GM23338 (cell line): ENCODE measurements at regions not wholly inside any gene's neighbourhood (a gene's known extent, or its start where the extent isn't known, plus 50 kb on each side); places are given as distances from the start of the nearest gene placed in this dataset.

Source experiments
- EZH2 ChIP-seq: fragments of 200-600 bp; sonication (generic); IDR thresholded peaks from one replicate; pipeline ENCODE4 v1.8.0; 2017; ENCODE audit warnings: antibody characterized with exemption, mild to moderate bottlenecking, low read depth; ENCODE audit not compliant: unreplicated experiment
- EZH2phosphoT487 ChIP-seq: fragments of 200-600 bp; sonication (generic); IDR thresholded peaks from one replicate; pipeline ENCODE4 v1.8.1; 2018; ENCODE audit warnings: antibody characterized with exemption; ENCODE audit not compliant: unreplicated experiment
- POLR2AphosphoS5 ChIP-seq: IDR thresholded peaks from 2 replicates; pipeline ENCODE4 v1.6.1; 2016; ENCODE audit warnings: antibody characterized with exemption, low read depth
- REST ChIP-seq: IDR thresholded peaks from one replicate; pipeline ENCODE4 v1.6.1; 2018; ENCODE audit warnings: antibody characterized with exemption; ENCODE audit not compliant: unreplicated experiment
- STAT1 ChIP-seq: IDR thresholded peaks from one replicate; pipeline ENCODE4 v1.6.1; 2016; ENCODE audit warnings: antibody characterized with exemption; ENCODE audit not compliant: unreplicated experiment
- TF ChIP-seq, protein P1 (sequence below), 2 experiments: fragments of 200-600 bp in 1 of 2; sonication (generic) in 1 of 2; conservative IDR thresholded peaks; 2 replicates each; pipeline versions ENCODE4 v1.5.1 to v1.6.1; 2016 to 2017; ENCODE audit warnings: antibody characterized with exemption in 2 of 2, low read depth in 2 of 2, mild to moderate bottlenecking in 2 of 2, moderate library complexity in 1 of 2

DNA sequence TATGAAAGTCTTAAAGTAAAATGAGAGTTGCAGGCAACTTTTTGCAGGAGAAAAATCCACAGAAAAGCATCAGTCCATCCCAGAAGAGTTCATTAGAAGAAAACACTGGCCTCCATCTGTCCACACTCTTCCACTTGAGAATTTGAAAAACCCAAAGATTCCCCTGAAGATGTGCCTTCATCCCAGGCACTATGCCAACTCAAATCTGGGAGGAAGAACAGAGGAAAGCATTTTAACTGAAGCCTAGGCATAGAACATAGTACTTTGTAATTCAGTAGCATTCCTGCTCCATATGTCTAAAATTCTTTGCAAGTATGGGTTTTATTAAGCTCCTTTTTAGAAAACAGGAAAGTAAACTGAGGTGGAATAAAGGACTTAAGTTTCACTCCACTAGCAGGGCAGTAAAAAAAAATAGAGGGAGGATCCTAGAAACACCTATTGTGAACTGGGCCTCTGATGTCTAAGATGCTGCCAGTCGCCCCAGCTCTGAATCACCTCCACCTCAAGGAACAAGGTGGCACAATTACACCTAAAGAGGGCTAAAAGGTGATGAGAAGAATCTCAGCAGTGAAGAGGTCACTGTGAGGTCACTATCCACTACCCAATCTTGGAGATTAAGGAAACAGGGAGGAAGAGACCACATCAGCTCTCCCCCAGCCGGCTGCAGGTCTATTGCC, 141.9 kb upstream of the FAM241A start:
- TF ChIP-seq EZH2: no peak
- no peak for TF ChIP-seq POLR2AphosphoS5
- TF ChIP-seq, protein P1, sequence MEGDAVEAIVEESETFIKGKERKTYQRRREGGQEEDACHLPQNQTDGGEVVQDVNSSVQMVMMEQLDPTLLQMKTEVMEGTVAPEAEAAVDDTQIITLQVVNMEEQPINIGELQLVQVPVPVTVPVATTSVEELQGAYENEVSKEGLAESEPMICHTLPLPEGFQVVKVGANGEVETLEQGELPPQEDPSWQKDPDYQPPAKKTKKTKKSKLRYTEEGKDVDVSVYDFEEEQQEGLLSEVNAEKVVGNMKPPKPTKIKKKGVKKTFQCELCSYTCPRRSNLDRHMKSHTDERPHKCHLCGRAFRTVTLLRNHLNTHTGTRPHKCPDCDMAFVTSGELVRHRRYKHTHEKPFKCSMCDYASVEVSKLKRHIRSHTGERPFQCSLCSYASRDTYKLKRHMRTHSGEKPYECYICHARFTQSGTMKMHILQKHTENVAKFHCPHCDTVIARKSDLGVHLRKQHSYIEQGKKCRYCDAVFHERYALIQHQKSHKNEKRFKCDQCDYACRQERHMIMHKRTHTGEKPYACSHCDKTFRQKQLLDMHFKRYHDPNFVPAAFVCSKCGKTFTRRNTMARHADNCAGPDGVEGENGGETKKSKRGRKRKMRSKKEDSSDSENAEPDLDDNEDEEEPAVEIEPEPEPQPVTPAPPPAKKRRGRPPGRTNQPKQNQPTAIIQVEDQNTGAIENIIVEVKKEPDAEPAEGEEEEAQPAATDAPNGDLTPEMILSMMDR (conservative IDR thresholded peaks at IDR 0.05; ENCODE audit: low read depth in 2 of 2): no peak
- TF ChIP-seq EZH2phosphoT487: no peak
- TF ChIP-seq REST: no peak
- TF ChIP-seq STAT1: no peak
